ENCODE measurements at regions not wholly inside any gene's neighbourhood (a gene's known extent, or its start where the extent isn't known, plus 50 kb on each side); places are given as distances from the start of the nearest gene placed in this dataset.

- Histone ChIP-seq H3K4me3 (ENCODE audit: low read depth in 1 of 3, low read length in 3 of 3) (no peak overlapping the region), H3K4me1 (ENCODE audit: control insufficient read depth in 3 of 3, insufficient read depth in 2 of 3, low read depth in 1 of 3, low read length in 2 of 3) (no peaks in the 10 kb centered on the region), H3K36me3 (ENCODE audit: control insufficient read depth in 3 of 3, insufficient read depth in 2 of 3, low read depth in 1 of 3, low read length in 3 of 3) (no peaks in the 10 kb centered on the region), H3K27me3 (ENCODE audit: control insufficient read depth in 3 of 3, insufficient read depth in 3 of 3, low read length in 3 of 3) (no peaks in the 10 kb centered on the region), H3K27ac (ENCODE audit: low read depth in 1 of 3, low read length in 2 of 3) (no peak overlapping the region), H3K9me3 (ENCODE audit: control insufficient read depth in 2 of 2, insufficient read depth in 1 of 2, low read depth in 1 of 2, low read length in 1 of 2) (no peaks in the 10 kb centered on the region)
- WGBS, 3 donors: 38 to 73% (median 69%) methylated on average over 2 of the region's 2 CpGs
- no peak for FAIRE-seq
- DNase-seq: no peak
These were observed 57.4 kb upstream of the SLC6A14 start for GRCh38 chrX:116378961-116379360.

GRCh38 chrX:116379854-116380253 lies 56.6 kb upstream of the SLC6A14 start:
- H3K4me3 ChIP-seq (ENCODE audit: low read depth in 1 of 3, low read length in 3 of 3): no peak overlapping the region
- H3K9me3 ChIP-seq (ENCODE audit: control insufficient read depth in 2 of 2, insufficient read depth in 1 of 2, low read depth in 1 of 2, low read length in 1 of 2): no peaks in the 10 kb centered on the region
- FAIRE-seq (no peak), DNase-seq (no peak)
- no peak overlapping the region for H3K27ac ChIP-seq (ENCODE audit: low read depth in 1 of 3, low read length in 2 of 3)
- H3K4me1 ChIP-seq (ENCODE audit: control insufficient read depth in 3 of 3, insufficient read depth in 2 of 3, low read depth in 1 of 3, low read length in 2 of 3): no peaks in the 10 kb centered on the region
- 76 to 82% (median 79%) methylated on average over 4 of the region's 4 CpGs for WGBS, 3 donors
- no peaks in the 10 kb centered on the region for H3K27me3 ChIP-seq (ENCODE audit: control insufficient read depth in 3 of 3, insufficient read depth in 3 of 3, low read length in 3 of 3)
- no peaks in the 10 kb centered on the region for H3K36me3 ChIP-seq (ENCODE audit: control insufficient read depth in 3 of 3, insufficient read depth in 2 of 3, low read depth in 1 of 3, low read length in 3 of 3)

GRCh38 chrX:116384406-116384954 lies 51.9 kb upstream of the SLC6A14 start:
- 52 to 82% (median 68%) methylated on average over 3 of the region's 3 CpGs for WGBS, 3 donors
- H3K9me3 ChIP-seq (ENCODE audit: control insufficient read depth in 2 of 2, insufficient read depth in 1 of 2, low read depth in 1 of 2, low read length in 1 of 2): no peaks in the 10 kb centered on the region
- no peak for DNase-seq

More at GRCh38 chrX:116384406-116384954, 51.9 kb upstream of the SLC6A14 start:
- no peaks in the 10 kb centered on the region for H3K27me3 ChIP-seq (ENCODE audit: control insufficient read depth in 3 of 3, insufficient read depth in 3 of 3, low read length in 3 of 3)
- no peak overlapping the region for H3K4me3 ChIP-seq (ENCODE audit: low read depth in 1 of 3, low read length in 3 of 3)
- no peak overlapping the region for H3K27ac ChIP-seq (ENCODE audit: low read depth in 1 of 3, low read length in 2 of 3)
- H3K36me3 ChIP-seq (ENCODE audit: control insufficient read depth in 3 of 3, insufficient read depth in 2 of 3, low read depth in 1 of 3, low read length in 3 of 3): no peaks in the 10 kb centered on the region
- H3K4me1 ChIP-seq (ENCODE audit: control insufficient read depth in 3 of 3, insufficient read depth in 2 of 3, low read depth in 1 of 3, low read length in 2 of 3): no peaks in the 10 kb centered on the region
- FAIRE-seq: no peak

Data from small intestine (tissue), 7 donors.